ENCODE measurements at regions not wholly inside any gene's neighbourhood (a gene's known extent, or its start where the extent isn't known, plus 50 kb on each side); places are given as distances from the start of the nearest gene placed in this dataset.

GRCh38 chr16:85173981-85174751 lies 61.9 kb upstream of the CIBAR2 start:
- no peak for DNase-seq (ENCODE audit: low read depth)

- no peak for DNase-seq (ENCODE audit: low read depth)
Measured at GRCh38 chr16:85174871-85175723, 62.8 kb upstream of the CIBAR2 start.

GRCh38 chr16:85175724-85176233 lies 63.5 kb upstream of the CIBAR2 start:
- no peak for DNase-seq (ENCODE audit: low read depth)

GRCh38 chr16:85176541-85177447 lies 64.5 kb upstream of the CIBAR2 start:
- DNase-seq (ENCODE audit: low read depth) = no peak

DNA sequence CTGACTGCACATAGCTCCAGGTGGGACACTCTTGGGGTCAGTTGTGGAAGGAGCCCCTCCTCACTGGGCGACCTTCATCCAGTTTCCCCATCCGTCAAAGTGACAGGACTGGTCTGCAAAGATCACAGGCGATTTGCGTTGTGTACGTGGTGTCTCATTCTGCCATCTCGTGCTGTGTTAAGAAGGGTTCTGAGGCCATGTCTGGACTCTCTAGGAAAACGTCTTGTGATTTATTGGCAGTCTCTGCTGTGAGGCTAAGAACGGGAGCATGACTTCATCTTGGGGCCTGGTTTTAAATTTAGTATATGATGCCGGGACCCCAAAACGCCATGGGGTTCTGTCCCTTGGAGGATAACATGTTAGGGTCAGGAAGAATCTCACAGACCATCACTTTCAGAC lies 65.2 kb upstream of the CIBAR2 start:
- no peak for DNase-seq (ENCODE audit: low read depth)

GRCh38 chr16:85178006-85178591 lies 65.8 kb upstream of the CIBAR2 start:
- no peak for DNase-seq (ENCODE audit: low read depth)

DNA sequence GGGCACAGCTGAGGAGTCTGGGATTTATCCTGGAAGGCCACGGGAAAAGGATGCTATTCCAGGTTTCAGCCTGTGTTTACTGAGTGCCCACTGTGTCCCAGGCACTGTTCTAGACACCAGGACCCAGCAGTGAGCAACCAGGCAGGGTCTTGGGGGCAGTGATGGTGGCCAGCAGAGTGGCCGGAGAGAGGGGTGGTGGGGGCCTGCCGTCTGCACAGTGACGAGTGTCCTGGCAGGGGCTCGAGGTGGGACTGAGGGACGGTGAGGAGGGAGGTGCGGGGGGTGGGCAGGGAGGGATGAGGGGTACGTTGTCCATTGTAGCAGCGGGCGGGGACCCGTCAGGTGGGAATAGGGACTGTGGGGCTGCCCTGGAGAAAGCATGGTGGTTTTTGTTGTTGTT lies 66.3 kb upstream of the CIBAR2 start:
- DNase-seq (ENCODE audit: low read depth) = no peak

DNA sequence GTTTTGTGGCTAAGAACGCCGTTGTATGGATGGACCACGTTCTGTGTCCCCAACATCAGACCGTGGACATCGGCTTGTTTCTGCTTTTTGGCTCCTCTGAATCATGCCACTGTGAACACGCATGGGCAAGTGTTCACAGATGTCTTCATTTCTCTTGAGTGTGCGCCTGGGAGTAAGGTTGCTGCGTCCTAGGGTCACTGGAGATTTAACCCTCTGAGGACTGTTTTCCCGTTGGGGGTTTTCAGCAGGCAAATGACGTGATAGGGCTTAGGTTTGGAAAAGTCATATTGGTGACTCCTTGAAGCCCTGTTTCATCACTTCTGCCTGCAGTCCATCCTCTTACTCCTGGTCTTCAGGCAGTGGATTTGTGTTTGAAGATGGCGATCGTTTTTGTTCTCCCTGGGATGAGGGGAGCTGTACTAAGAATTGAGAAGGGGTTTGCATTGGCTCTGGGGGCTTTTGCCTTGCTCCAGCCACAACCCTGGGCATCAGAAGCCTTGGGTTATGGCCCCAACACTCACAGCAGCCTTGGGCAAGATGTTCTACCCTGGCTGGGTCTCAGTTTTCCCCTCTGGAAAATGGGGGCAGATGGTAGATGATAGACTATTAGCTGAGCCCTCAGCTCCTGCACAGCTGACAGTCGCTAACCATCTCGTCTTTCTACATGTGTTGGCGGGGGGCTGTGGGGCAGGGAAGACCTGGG lies 67.2 kb upstream of the CIBAR2 start:
- DNase-seq (ENCODE audit: low read depth) = no peak

DNA sequence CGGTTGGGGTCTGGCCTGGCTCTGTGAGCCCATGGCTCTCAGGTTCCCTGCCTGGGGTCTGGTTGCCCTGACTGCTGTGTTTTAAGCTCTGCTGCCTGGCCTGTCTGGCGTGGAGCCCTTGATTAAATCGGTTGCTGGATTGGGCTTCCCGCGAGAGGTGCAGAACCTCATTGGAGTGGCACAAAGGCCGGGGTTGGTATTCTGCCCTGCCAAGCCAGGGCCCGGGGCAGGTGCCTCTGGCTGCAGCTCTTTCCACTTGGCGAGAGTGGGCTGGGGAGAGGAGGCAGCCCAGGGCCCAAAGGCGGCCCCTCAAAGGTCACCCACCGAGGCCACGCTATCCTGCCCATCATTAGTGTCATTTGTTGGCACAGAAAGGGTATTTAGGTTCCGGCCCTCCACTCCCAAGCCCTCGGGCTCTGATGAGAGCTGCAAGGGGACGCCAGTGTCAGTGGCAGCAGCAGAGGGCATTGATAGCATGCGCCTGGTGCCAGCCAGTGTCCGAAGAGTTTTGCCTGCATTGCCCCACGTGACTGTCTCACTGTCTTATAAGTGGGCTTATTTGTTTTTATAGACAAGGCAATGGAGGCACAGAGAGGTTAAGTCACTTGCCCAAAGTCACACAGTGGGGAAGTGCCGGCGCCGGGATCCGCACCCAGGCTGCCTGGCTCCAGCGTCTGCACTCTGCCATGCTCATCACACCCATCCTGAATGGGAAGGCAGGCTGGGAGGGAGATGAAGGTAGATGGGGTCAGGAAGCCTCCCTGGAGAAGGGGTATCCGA lies 68.0 kb upstream of the CIBAR2 start:
- no peak for DNase-seq (ENCODE audit: low read depth)

GRCh38 chr16:85180827-85181738 lies 68.8 kb upstream of the CIBAR2 start:
- no peak for DNase-seq (ENCODE audit: low read depth)

DNA sequence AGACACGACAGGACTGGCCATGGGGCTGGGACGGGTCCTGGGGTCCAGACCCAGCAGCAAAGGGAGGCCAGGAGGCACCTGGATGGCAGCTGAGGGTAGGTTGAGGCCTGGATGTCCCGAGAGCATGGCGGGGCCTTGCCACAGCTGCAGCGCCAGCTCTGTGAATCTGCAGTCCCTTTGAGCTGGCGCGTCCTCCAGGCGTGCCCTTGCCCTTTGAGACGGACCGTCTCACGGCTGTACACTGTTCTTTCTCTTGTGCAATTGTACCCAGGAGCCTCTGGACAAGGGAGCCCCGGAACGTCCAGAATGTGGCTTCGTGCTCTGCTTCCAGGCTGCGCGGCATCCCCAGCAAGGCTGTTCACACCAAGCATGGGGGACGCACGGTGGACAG lies 69.5 kb upstream of the CIBAR2 start:
- no peak for DNase-seq (ENCODE audit: low read depth)

- no peak for DNase-seq (ENCODE audit: low read depth)
Measured at GRCh38 chr16:85182286-85182685, 70.0 kb upstream of the CIBAR2 start.

DNA sequence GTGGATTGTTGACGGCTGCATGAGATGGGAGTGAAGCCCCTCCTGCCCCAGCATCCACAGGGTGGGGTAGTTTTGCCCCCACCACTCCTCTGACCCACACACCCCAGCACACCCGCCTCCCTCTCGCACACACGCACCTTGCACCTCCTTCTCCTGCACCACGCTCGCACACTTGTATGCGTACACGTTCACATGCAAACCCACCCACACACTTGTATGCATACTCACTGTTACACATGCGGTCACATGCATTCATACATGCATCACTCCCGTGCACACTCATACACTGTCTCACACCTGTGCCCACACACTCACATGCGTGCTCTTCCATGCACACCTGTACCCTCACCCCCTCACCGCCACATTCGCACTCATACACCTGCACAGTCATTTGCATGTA lies 70.5 kb upstream of the CIBAR2 start:
- DNase-seq (ENCODE audit: low read depth) = no peak

GRCh38 chr16:85183564-85183963 lies 71.3 kb upstream of the CIBAR2 start:
- DNase-seq (ENCODE audit: low read depth) = no peak

DNA sequence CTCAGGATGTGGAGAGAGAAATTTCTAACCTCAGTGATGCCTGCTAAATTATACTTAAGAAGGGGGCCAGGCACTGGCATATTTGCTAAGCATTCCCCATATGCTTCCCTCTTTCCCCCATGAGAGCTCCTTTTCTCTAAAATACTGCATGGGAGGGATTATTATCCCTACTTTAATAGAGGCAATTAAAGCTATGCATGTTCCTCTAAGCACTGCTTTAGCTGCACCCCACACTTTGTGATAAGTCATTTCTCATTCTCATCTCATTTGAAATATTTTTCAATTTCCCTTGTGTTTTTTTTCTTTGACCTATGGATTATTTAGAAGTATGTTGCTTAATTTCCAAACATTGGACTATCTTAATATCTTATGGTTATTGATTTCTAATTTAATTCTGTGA lies 72.1 kb upstream of the CIBAR2 start:
- no peak for DNase-seq (ENCODE audit: low read depth)

DNA sequence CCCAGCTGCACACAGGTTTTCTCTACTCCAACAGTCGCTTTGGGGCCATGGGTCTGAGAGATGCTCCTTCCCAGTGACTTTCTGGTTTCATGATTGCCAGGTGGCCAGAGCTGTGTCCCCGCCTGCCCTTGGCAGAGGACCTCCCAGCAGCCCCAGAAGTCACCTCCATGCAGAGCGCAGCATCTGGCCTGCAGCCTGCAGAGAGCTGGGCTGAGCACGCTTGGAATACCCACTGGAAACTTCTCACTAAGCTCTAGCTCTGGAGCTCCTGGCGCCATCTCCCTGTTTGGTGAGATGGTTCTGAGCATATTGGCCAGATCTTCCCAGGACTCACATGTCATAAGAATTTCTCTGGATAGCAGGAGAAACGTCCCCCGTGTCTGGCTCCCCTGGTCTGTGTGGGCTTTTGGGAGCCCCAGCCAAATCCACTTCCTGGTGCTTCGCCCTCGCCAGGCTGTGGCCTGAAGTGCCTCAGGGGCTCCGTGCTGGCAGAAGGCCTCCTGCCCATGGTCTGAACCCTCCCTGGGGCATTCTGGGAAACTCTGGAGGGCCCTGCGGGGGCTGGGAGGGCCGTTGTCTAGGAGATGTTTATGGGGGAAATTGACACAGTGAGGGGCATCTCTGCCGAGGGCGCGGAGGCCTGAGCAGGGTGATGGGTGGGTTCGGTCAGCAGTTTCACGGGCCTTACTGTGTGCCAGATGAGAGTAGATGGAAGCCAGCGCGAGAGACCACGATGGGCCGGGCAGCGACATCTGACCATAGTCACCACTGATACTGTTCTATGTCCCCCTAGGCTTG lies 73.2 kb upstream of the CIBAR2 start:
- no peak for DNase-seq (ENCODE audit: low read depth)

- DNase-seq (ENCODE audit: low read depth) = no peak
Measured at GRCh38 chr16:85187002-85187401, 74.7 kb upstream of the CIBAR2 start.

- DNase-seq (ENCODE audit: low read depth) = no peak
Measured at GRCh38 chr16:85187447-85187846, 75.2 kb upstream of the CIBAR2 start.
